Common myeloid progenitor, CD34-positive (primary cell): ENCODE measurements at regions not wholly inside any gene's neighbourhood (a gene's known extent, or its start where the extent isn't known, plus 50 kb on each side); places are given as distances from the start of the nearest gene placed in this dataset.

Experiments used
- CTCF ChIA-PET: fragments of 350-600 bp; sonication (Branson Sonifier 250); formaldehyde crosslinking; loops from one replicate; lab custom pipeline; 2021; ENCODE audit warnings: antibody characterized with exemption; lab: Charles Lee
- POLR2A ChIA-PET: fragments of 350-600 bp; sonication (Branson Sonifier 250); formaldehyde crosslinking; loops from one replicate; lab custom pipeline; 2021; ENCODE audit warnings: antibody characterized with exemption; lab: Charles Lee
- DNase-seq, 3 donors: peaks; one replicate each; pipeline versions ENCODE4 v3.0.0 to v3.0.0-alpha.2; 2013
- H3K27ac ChIP-seq, 2 experiments: 1 replicate in 1 of 2; 2 replicates in 1 of 2; pipeline ENCODE4 v1.7.0; 2013; ENCODE audit warnings: inconsistent platforms in 2 of 2, low read length in 2 of 2, mild to moderate bottlenecking in 2 of 2, low read depth in 1 of 2, moderate library complexity in 1 of 2; ENCODE audit not compliant: severe bottlenecking in 2 of 2, insufficient read depth in 1 of 2, poor library complexity in 1 of 2
- H3K27me3 ChIP-seq, 5 experiments: replicated peaks in 2 of 5; 1 replicate in 3 of 5; 2 replicates in 2 of 5; pipeline versions ENCODE4 v1.6.1 to v1.7.0; 2013; ENCODE audit warnings: low read length in 4 of 5, mild to moderate bottlenecking in 2 of 5, moderate library complexity in 2 of 5, inconsistent platforms in 1 of 5; ENCODE audit not compliant: insufficient read depth in 5 of 5, control insufficient read depth in 4 of 5
- H3K36me3 ChIP-seq, 4 experiments: 1 replicate in 2 of 4; 2 replicates in 2 of 4; pipeline versions ENCODE4 v1.6.1 to v1.7.0; 2013; ENCODE audit warnings: low read length in 3 of 4, control low read depth in 1 of 4, mild to moderate bottlenecking in 1 of 4; ENCODE audit not compliant: control insufficient read depth in 4 of 4, insufficient read depth in 4 of 4
- H3K4me1 ChIP-seq, 4 experiments: 1 replicate in 3 of 4; 2 replicates in 1 of 4; pipeline versions ENCODE4 v1.6.1 to v1.7.1; 2013; ENCODE audit warnings: low read length in 3 of 4, mild to moderate bottlenecking in 3 of 4, control low read depth in 1 of 4, inconsistent platforms in 1 of 4, moderate library complexity in 1 of 4; ENCODE audit not compliant: control insufficient read depth in 4 of 4, insufficient read depth in 4 of 4; ENCODE audit errors: control extremely low read depth in 1 of 4
- H3K4me3 ChIP-seq, 7 experiments: 1 replicate in 4 of 7; 2 replicates in 3 of 7; pipeline versions ENCODE4 v1.5.1 to v1.7.0; 2013; ENCODE audit warnings: mild to moderate bottlenecking in 7 of 7, low read length in 6 of 7, moderate library complexity in 6 of 7, inconsistent platforms in 2 of 7, low read depth in 2 of 7, control low read depth in 1 of 7; ENCODE audit not compliant: insufficient read depth in 4 of 7, control insufficient read depth in 1 of 7; ENCODE audit errors: extremely low read depth in 1 of 7
- H3K9me3 ChIP-seq, 5 experiments: 1 replicate in 4 of 5; 2 replicates in 1 of 5; pipeline versions ENCODE4 v1.6.1 to v1.7.1; 2013; ENCODE audit warnings: low read length in 4 of 5, mild to moderate bottlenecking in 2 of 5, inconsistent platforms in 1 of 5, low read depth in 1 of 5, moderate library complexity in 1 of 5; ENCODE audit not compliant: control insufficient read depth in 4 of 5, insufficient read depth in 2 of 5; ENCODE audit errors: control extremely low read depth in 1 of 5
- WGBS: methylation state at CpG from one replicate; pipeline ENCODE4 v1.1.5; 2013; ENCODE audit not compliant: insufficient coverage; 5-methylcytosine and 5-hydroxymethylcytosine counted together

DNA sequence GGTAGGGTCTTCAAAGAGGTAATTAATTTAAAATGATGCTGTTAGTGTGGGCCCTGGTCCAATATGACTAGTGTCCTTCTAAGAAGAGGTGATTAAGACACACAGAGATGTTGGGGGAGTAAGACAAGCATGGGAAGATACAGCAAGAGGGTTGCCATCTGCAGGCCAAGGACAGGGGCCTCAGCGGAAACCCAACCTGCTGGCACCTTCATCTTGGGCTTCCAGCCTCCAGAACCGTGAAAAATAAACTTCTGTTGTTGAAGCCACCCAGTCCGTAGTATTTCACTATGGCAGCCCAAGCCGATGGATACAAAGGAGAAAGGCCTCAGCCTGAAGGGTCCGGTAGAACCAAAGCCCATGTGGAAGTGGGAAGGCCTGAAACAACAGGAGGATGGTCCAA, 161.7 kb upstream of the UBE2E1 start:
- no peak overlapping the region for H3K27ac ChIP-seq
- no peaks in the 10 kb centered on the region for H3K27me3 ChIP-seq
- ChIA-PET CTCF (no interaction called here), POLR2A (no interaction called here)
- no peak overlapping the region for H3K4me3 ChIP-seq
- peaks cover 0 to 2% (median 0%) of the 10 kb centered on the region in 4 experiments for H3K4me1 ChIP-seq
- DNase-seq = no peak
- H3K9me3 ChIP-seq = peaks cover 0 to 4% (median 0%) of the 10 kb centered on the region in 5 experiments
- no peaks in the 10 kb centered on the region for H3K36me3 ChIP-seq
- WGBS = 95% methylated on average over 4 of the region's 5 CpGs

DNA sequence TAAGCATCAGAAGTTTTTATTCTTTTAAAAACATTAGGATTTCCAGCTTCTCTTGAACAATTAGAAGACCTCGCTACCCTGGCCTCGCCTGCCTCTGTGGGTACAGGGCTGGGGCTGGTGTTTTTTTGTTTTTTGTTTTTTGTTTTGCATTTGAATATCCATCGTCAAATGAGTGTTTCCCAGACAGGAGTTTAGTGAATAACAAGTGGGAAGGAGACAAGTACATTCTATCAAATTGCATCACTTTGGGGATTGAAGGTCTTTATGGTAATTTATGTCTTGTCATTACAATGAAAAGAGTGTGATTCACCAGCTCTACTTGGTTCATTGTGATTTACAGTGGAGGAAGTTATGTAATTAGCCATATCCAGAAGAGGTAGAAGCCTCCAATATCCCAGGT, 161.1 kb upstream of the UBE2E1 start:
- 100% methylated on average over 1 of the region's 3 CpGs for WGBS
- no peak for DNase-seq
- peaks cover 0 to 2% (median 0%) of the 10 kb centered on the region in 5 experiments for H3K9me3 ChIP-seq

DNA sequence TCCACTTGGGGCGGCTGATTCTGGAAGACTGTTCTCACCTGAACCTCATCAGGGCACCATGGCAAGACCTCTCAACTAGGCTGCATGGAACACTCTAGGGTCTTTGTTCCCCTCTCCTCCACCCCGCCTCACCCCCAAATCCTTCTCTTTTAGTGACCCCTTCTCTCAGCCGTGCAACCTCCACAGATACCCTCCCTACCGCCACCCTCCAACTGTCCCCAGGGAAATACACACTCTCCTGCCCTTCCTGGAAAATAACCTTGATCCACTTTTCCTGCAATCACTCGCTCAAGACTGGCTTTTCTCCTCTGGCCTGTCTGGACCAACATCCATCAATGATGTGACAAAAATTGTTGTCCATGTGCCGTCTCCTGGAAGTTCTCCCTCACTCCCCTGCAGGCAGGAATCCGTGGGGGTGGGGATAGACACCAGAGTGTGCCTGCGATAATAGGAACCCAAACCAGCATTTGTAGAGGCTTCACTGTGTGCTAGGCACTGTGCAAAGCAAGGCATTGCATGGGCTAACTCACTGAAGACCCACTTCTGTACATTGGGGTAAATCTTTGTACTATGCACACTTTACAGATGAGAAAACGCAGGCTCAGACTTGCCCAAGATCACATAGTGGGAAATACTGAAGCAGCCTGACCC, 160.1 kb upstream of the UBE2E1 start:
- no peak overlapping the region for H3K27ac ChIP-seq
- WGBS = 97% methylated on average over 7 of the region's 9 CpGs
- peaks cover 0 to 5% (median 1%) of the 10 kb centered on the region in 4 experiments for H3K4me1 ChIP-seq
- no peak for DNase-seq
- no peak overlapping the region for H3K4me3 ChIP-seq
- ChIA-PET CTCF (no interaction called here), POLR2A (no interaction called here)
- H3K27me3 ChIP-seq = no peaks in the 10 kb centered on the region
- H3K9me3 ChIP-seq = peaks cover 0 to 2% (median 0%) of the 10 kb centered on the region in 5 experiments
- no peaks in the 10 kb centered on the region for H3K36me3 ChIP-seq

More for the DNA sequence above, 161.1 kb upstream of the UBE2E1 start:
- Histone ChIP-seq H3K4me1 (peaks cover 0 to 2% (median 0%) of the 10 kb centered on the region in 4 experiments), H3K4me3 (no peak overlapping the region), H3K27me3 (no peaks in the 10 kb centered on the region), H3K36me3 (no peaks in the 10 kb centered on the region), H3K27ac (no peak overlapping the region)
- POLR2A ChIA-PET = no interaction called here
- CTCF ChIA-PET = no interaction called here

DNA sequence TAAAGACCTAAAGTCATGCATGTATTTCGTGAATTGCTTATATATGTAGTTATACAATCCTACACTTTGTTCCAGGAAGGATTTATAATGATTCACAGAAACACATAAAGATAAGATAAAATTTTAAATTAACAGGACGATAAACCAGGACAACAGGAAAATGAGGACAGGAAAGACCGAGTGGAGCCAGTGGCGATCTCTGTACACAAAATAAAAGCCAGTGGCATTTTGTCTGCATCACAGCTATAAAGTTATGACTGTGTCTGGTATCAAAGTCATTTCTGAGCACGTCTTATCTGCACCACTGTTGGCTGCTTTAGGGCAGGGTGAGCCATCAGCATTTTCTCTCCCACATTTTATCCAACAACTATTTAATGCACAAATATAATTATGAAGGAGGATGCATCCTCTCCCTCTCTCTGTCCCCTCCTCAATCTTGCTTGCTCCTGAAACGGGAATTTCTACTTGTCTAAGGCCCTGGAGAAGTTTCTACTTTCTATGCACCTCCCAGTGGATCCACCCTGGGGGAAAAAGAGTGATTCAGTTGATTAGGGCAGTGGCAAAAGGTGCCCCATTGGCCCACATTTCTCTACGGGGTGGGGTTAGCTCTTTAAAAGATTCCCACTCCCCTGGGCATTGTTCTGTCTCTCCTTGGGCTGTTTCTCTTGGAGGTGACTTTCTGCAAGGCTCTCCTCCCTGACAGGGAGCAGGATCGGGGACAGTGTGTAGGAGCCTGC, 159.4 kb upstream of the UBE2E1 start:
- no peaks in the 10 kb centered on the region for H3K36me3 ChIP-seq
- no peak overlapping the region for H3K4me3 ChIP-seq
- CTCF ChIA-PET = no interaction called here
- H3K27me3 ChIP-seq = no peaks in the 10 kb centered on the region
- DNase-seq = no peak
- POLR2A ChIA-PET = no interaction called here
- H3K9me3 ChIP-seq = peaks cover 0 to 2% (median 0%) of the 10 kb centered on the region in 5 experiments
- no peak overlapping the region for H3K27ac ChIP-seq
- 84% methylated on average over 6 of the region's 8 CpGs for WGBS
- H3K4me1 ChIP-seq = peaks cover 0 to 10% (median 1%) of the 10 kb centered on the region in 4 experiments

DNA sequence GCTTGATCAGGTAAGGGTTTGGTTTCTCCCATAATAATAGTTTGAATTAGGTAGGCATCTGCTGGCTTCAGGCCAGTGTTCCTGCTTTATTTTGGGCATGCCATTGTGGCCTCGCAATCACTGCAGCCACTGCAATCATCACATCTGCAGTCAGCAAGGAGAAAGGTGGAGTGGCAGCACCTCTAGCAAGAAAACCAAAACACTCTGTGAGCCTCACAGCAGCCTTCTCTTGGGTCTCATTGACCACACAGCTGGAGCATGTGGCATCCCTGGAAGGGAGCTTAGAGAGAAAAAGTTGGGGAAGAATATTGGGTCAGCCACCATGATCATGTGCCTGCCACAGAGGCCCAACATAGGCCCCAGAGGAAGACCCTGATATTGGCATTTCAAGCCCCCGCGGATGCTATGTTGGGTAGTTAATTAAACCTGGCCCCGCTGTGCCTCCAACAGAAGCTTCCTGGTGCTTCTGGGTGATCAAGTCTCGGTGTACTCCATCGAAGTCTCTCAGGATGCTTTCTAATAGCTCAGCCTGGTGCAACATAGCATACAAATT, 158.0 kb upstream of the UBE2E1 start:
- Histone ChIP-seq H3K27ac (no peak overlapping the region), H3K4me3 (no peak overlapping the region), H3K9me3 (peaks cover 0 to 2% (median 0%) of the 10 kb centered on the region in 5 experiments), H3K27me3 (no peaks in the 10 kb centered on the region), H3K36me3 (no peaks in the 10 kb centered on the region), H3K4me1 (peaks cover 0 to 10% (median 1%) of the 10 kb centered on the region in 4 experiments)
- POLR2A ChIA-PET = no interaction called here
- DNase-seq = no peak
- WGBS = 100% methylated on average over 4 of the region's 6 CpGs
- CTCF ChIA-PET = no interaction called here

DNA sequence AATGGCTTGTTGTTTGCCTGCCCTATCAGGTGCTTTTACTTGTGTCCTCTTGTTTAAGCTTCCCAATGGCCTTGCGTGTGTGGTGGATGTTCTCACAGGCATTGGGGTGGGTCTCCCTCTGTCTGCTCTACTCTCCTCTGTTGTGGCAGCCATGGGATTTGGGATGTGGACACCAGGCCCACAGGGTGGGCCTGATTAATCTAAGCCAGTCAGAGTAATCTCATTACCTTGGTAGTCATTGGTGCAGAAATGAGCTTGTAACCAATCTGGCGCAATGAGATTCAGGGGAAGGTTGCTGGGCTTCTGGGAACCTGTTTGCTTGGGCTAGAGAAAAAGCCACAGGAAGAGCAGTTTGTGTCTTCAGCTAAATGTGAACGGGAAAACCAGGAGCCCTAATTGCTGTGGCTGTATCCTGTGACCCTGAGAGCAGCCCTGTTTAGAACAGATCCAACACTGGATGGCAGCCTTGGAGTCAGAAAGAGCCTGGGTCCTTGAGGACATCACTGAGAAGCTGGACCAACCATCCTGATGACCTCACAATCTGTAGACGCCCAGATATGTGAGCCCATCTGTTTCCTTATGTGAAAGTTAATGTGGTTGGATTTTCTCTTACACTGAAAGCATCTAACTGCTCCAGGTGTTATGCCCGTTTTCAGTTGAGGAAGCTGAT, 157.3 kb upstream of the UBE2E1 start:
- CTCF ChIA-PET = interaction anchor here (0.8 to 1.4 kb wide), 4 partner anchors 13 to 79 kb away, joined by 3 to 4 read pairs (median 3); no protein-coding TSS in a partner anchor

More for the DNA sequence above, 157.3 kb upstream of the UBE2E1 start:
- Histone ChIP-seq H3K4me3 (no peak overlapping the region), H3K4me1 (peaks cover 0 to 11% (median 1%) of the 10 kb centered on the region in 4 experiments), H3K27me3 (no peaks in the 10 kb centered on the region), H3K27ac (no peak overlapping the region), H3K36me3 (no peaks in the 10 kb centered on the region), H3K9me3 (no peaks in the 10 kb centered on the region)
- 76% methylated on average over 4 of the region's 5 CpGs for WGBS
- peak in 2 of 3 donors; percentile 18 to 20 for DNase-seq
- POLR2A ChIA-PET = no interaction called here
